ENCODE measurements at regions not wholly inside any gene's neighbourhood (a gene's known extent, or its start where the extent isn't known, plus 50 kb on each side); places are given as distances from the start of the nearest gene placed in this dataset.

- Histone ChIP-seq H3K36me3 (no peaks in the 10 kb centered on the region), H3K27me3 (no peaks in the 10 kb centered on the region), H3K27ac (no peak overlapping the region), H3K4me1 (ENCODE audit: control insufficient read depth in 1 of 2, insufficient read depth in 1 of 2, low read depth in 1 of 2, low read length in 1 of 2) (no peaks in the 10 kb centered on the region), H3K9me3 (no peaks in the 10 kb centered on the region), H3K4me3 (ENCODE audit: low read depth in 1 of 2, low read length in 1 of 2) (no peak overlapping the region)
- TF ChIP-seq, protein P1, sequence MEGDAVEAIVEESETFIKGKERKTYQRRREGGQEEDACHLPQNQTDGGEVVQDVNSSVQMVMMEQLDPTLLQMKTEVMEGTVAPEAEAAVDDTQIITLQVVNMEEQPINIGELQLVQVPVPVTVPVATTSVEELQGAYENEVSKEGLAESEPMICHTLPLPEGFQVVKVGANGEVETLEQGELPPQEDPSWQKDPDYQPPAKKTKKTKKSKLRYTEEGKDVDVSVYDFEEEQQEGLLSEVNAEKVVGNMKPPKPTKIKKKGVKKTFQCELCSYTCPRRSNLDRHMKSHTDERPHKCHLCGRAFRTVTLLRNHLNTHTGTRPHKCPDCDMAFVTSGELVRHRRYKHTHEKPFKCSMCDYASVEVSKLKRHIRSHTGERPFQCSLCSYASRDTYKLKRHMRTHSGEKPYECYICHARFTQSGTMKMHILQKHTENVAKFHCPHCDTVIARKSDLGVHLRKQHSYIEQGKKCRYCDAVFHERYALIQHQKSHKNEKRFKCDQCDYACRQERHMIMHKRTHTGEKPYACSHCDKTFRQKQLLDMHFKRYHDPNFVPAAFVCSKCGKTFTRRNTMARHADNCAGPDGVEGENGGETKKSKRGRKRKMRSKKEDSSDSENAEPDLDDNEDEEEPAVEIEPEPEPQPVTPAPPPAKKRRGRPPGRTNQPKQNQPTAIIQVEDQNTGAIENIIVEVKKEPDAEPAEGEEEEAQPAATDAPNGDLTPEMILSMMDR (IDR thresholded peaks at IDR 0.05) = no peak
Observed at GRCh38 chr6:19557191-19557590, 280.0 kb upstream of the ID4 start.

DNA sequence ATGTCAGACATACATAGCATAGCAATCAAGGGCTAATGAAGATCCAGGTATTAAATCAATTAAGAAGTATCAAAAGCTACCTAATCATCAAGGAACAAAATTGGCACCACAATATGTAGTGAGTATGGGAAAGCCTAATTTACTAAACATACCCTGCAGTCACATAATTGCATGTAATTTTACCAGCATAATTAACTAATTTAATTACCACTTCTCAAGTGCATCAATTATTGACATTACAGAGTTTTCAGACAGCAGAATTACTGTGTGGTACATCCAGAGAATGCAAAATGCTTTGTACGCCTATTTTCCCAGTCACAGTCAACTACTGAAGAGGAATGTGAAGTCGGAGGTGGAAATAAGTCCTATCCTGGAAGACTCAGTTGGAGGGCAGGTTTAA, 279.0 kb upstream of the ID4 start:
- H3K9me3 ChIP-seq = no peaks in the 10 kb centered on the region
- H3K4me3 ChIP-seq (ENCODE audit: low read depth in 1 of 2, low read length in 1 of 2) = no peak overlapping the region
- H3K36me3 ChIP-seq = no peaks in the 10 kb centered on the region
- H3K4me1 ChIP-seq (ENCODE audit: control insufficient read depth in 1 of 2, insufficient read depth in 1 of 2, low read depth in 1 of 2, low read length in 1 of 2) = no peaks in the 10 kb centered on the region
- TF ChIP-seq, protein P1 (IDR thresholded peaks at IDR 0.05) = no peak
- H3K27ac ChIP-seq = no peak overlapping the region
- H3K27me3 ChIP-seq = no peaks in the 10 kb centered on the region

- TF ChIP-seq, protein P1 (IDR thresholded peaks at IDR 0.05) = no peak
- H3K27me3 ChIP-seq = no peaks in the 10 kb centered on the region
- no peaks in the 10 kb centered on the region for H3K4me1 ChIP-seq (ENCODE audit: control insufficient read depth in 1 of 2, insufficient read depth in 1 of 2, low read depth in 1 of 2, low read length in 1 of 2)
- H3K4me3 ChIP-seq (ENCODE audit: low read depth in 1 of 2, low read length in 1 of 2) = no peak overlapping the region
- H3K36me3 ChIP-seq = no peaks in the 10 kb centered on the region
- H3K27ac ChIP-seq = no peak overlapping the region
- no peaks in the 10 kb centered on the region for H3K9me3 ChIP-seq
Observed at GRCh38 chr6:19558934-19559333, 278.2 kb upstream of the ID4 start.

DNA sequence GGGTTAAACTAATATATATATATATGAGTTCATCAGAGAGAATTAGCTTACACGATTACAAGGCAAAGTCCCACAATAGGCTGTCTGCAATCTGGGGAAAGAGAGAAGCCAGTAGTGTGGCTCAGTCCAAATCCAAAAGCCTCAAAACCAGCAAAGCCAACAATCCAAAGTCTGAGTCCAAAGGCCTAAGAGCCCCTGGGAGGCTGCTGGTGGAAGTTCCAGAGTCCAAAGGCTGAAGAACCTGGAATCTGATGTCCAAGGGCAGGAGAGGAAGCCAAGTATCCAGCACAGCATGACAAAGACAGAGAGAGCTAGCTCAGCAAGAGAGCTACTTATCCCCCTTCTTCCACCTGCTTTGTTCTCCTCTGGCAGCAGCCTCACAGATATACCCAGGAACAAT, 274.7 kb upstream of the ID4 start:
- TF ChIP-seq, protein P1 (IDR thresholded peaks at IDR 0.05) = no peak
- H3K27me3 ChIP-seq = no peaks in the 10 kb centered on the region
- H3K36me3 ChIP-seq = no peaks in the 10 kb centered on the region
- H3K9me3 ChIP-seq = no peaks in the 10 kb centered on the region
- no peaks in the 10 kb centered on the region for H3K4me1 ChIP-seq (ENCODE audit: control insufficient read depth in 1 of 2, insufficient read depth in 1 of 2, low read depth in 1 of 2, low read length in 1 of 2)
- H3K4me3 ChIP-seq (ENCODE audit: low read depth in 1 of 2, low read length in 1 of 2) = no peak overlapping the region
- H3K27ac ChIP-seq = no peak overlapping the region

- H3K36me3 ChIP-seq = no peaks in the 10 kb centered on the region
- no peak overlapping the region for H3K4me3 ChIP-seq (ENCODE audit: low read depth in 1 of 2, low read length in 1 of 2)
- TF ChIP-seq, protein P1 (IDR thresholded peaks at IDR 0.05) = no peak
- no peaks in the 10 kb centered on the region for H3K27me3 ChIP-seq
- H3K4me1 ChIP-seq (ENCODE audit: control insufficient read depth in 1 of 2, insufficient read depth in 1 of 2, low read depth in 1 of 2, low read length in 1 of 2) = no peaks in the 10 kb centered on the region
- no peaks in the 10 kb centered on the region for H3K9me3 ChIP-seq
- no peak overlapping the region for H3K27ac ChIP-seq
Observed at GRCh38 chr6:19569563-19569962, 267.6 kb upstream of the ID4 start.

DNA sequence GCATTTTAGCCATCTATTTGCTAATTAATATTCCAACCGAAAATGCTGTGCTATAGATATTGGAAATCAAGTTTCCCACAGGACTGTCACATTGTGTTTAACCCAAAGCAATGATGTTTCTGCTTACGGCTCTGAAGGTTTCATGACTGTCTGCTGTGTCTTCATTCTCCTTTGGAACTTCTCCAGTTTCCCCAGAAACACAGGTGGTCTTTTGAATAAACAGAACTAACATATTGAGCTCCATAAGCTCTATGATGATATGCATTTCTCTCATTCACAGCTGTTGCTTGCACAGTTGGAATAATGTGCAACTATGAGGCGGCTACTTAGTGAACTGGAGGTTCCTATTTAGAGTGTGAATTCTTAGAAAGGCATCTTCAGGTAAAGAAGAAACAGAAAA, 266.0 kb upstream of the ID4 start:
- Histone ChIP-seq H3K4me1 (ENCODE audit: control insufficient read depth in 1 of 2, insufficient read depth in 1 of 2, low read depth in 1 of 2, low read length in 1 of 2) (no peaks in the 10 kb centered on the region), H3K27me3 (no peaks in the 10 kb centered on the region), H3K9me3 (no peaks in the 10 kb centered on the region), H3K4me3 (ENCODE audit: low read depth in 1 of 2, low read length in 1 of 2) (no peak overlapping the region), H3K27ac (no peak overlapping the region), H3K36me3 (no peaks in the 10 kb centered on the region)
- TF ChIP-seq, protein P1 (IDR thresholded peaks at IDR 0.05) = no peak
